ENCODE measurements at regions not wholly inside any gene's neighbourhood (a gene's known extent, or its start where the extent isn't known, plus 50 kb on each side); places are given as distances from the start of the nearest gene placed in this dataset.

DNA sequence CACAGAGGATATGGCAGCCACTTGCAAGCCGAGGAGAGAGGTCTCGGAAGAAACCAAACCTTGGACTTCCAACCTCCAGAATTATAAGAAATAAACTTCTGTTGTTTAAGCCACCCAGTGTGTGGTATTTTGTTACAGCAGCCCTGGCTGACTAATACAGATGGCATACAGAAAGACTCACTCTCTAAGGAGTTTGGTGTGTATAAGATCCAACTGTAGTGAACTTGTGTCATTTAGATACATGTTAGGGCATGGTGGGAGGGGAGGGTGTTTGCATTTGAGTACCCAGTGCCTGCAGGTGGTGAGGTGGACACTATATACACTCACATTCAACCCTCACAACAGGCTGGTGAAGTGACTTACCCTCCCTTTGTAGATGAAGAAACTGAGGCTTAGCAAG lies 233.2 kb upstream of the KLF3 start:
- TF ChIP-seq POLR2AphosphoS5 (IDR thresholded peaks at IDR 0.05): no peak
- TF ChIP-seq, protein P1, sequence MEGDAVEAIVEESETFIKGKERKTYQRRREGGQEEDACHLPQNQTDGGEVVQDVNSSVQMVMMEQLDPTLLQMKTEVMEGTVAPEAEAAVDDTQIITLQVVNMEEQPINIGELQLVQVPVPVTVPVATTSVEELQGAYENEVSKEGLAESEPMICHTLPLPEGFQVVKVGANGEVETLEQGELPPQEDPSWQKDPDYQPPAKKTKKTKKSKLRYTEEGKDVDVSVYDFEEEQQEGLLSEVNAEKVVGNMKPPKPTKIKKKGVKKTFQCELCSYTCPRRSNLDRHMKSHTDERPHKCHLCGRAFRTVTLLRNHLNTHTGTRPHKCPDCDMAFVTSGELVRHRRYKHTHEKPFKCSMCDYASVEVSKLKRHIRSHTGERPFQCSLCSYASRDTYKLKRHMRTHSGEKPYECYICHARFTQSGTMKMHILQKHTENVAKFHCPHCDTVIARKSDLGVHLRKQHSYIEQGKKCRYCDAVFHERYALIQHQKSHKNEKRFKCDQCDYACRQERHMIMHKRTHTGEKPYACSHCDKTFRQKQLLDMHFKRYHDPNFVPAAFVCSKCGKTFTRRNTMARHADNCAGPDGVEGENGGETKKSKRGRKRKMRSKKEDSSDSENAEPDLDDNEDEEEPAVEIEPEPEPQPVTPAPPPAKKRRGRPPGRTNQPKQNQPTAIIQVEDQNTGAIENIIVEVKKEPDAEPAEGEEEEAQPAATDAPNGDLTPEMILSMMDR (IDR thresholded peaks at IDR 0.05 in 8 of 11, conservative IDR thresholded peaks at IDR 0.05 in 3 of 11): no peak

Data from spleen (tissue), 7 donors.